GM12878 (cell line): ENCODE measurements at regions not wholly inside any gene's neighbourhood (a gene's known extent, or its start where the extent isn't known, plus 50 kb on each side); places are given as distances from the start of the nearest gene placed in this dataset.

Source experiments
- BHLHE40 ChIP-seq, 2 experiments: fragments of 450-650 bp in 1 of 2; IDR thresholded peaks; 2 replicates each; pipeline ENCODE4 v1.6.1; 2011 to 2017; ENCODE audit warnings: low read depth in 2 of 2, borderline replicate concordance in 1 of 2, improper control_type of control experiment in 1 of 2, low read length in 1 of 2, mild to moderate bottlenecking in 1 of 2
- NBN ChIP-seq: fragments of 450-650 bp; IDR thresholded peaks from 2 replicates; pipeline ENCODE4 v1.6.1; 2016
- NFIC ChIP-seq: IDR thresholded peaks from 2 replicates; pipeline ENCODE4 v1.6.1; 2012; ENCODE audit warnings: low read depth, mild to moderate bottlenecking, inconsistent platforms, low read length, moderate library complexity
- PML ChIP-seq: IDR thresholded peaks from 2 replicates; pipeline ENCODE4 v1.6.1; 2012; ENCODE audit warnings: low read length, inconsistent platforms
- POU2F2 ChIP-seq: IDR thresholded peaks from 3 replicates; pipeline ENCODE4 v1.6.1; 2011; ENCODE audit warnings: low read depth, mild to moderate bottlenecking, low read length, borderline replicate concordance
- RELA ChIP-seq: fragments of 450-650 bp; IDR thresholded peaks from 2 replicates; pipeline ENCODE4 v1.8.0; 2014; ENCODE audit warnings: borderline replicate concordance; ENCODE audit not compliant: partially characterized antibody
- SIN3A ChIP-seq: IDR thresholded peaks from 2 replicates; pipeline ENCODE4 v1.6.1; 2012; ENCODE audit warnings: low read depth, low read length, improper control_type of control experiment
- TCF3 ChIP-seq: IDR thresholded peaks from 2 replicates; pipeline ENCODE4 v1.6.1; 2012; ENCODE audit warnings: low read depth, mild to moderate bottlenecking, low read length, borderline replicate concordance; ENCODE audit not compliant: insufficient read depth
- YY1 ChIP-seq: IDR thresholded peaks from 2 replicates; pipeline ENCODE4 v1.6.1; 2011; ENCODE audit warnings: low read depth, mild to moderate bottlenecking, low read length
- TF ChIP-seq, protein P1 (sequence below): fragments of 450-650 bp; IDR thresholded peaks from 2 replicates; pipeline ENCODE4 v1.6.1; 2017; ENCODE audit warnings: mild to moderate bottlenecking
- TF ChIP-seq, protein P2 (sequence below), 3 experiments: IDR thresholded peaks in 2 of 3; conservative IDR thresholded peaks in 1 of 3; 2 replicates each; pipeline ENCODE4 v1.5.1; 2011; ENCODE audit warnings: low read depth in 3 of 3, low read length in 3 of 3, mild to moderate bottlenecking in 3 of 3, control low read depth in 2 of 3, moderate library complexity in 2 of 3, inconsistent platforms in 1 of 3, mixed read lengths in 1 of 3; ENCODE audit not compliant: control insufficient read depth in 2 of 3, insufficient read depth in 1 of 3; ENCODE audit errors: extremely low read depth in 1 of 3

DNA sequence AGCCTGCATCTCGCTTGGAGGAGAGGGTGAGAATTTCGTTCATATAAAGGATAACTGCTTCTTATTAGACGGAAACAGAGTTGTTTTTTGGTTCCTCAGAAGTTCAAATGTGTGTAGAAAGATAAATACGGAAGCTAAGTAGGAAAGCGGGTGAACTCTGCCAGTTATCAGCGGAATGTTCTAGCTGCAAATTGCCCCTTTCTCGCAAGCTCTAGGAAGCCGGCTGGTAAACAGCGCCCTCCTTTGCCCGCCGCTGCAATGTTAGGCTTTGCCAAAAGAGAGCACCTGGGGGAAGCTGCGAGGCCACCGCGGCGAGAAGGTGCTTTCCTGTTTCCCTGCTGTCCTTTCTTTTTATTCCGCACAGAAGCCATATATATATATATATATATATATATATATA, 67.0 kb downstream of the IGLL5 start (continued):
- TF ChIP-seq NFIC (0 out of 2 replicates have a peak, but pooled peaks have one; percentile 6), SIN3A (no peak), POU2F2 (peak; percentile 60; the same call in 1 of the 3 replicates), NBN (peak; percentile 69), PML (no peak), BHLHE40 (IDR thresholded peaks at IDR 0.05; ENCODE audit: borderline replicate concordance in 1 of 2, low read depth in 2 of 2, low read length in 1 of 2) (0 out of 4 replicates have a peak, but pooled peaks of 1 of the 2 experiments have one; percentile 20), TCF3 (peak; percentile 51; the same call in 1 of the 2 replicates), YY1 (peak; percentile 57; the same call in 1 of the 2 replicates), RELA (peak; percentile 42)
- TF ChIP-seq, protein P1, sequence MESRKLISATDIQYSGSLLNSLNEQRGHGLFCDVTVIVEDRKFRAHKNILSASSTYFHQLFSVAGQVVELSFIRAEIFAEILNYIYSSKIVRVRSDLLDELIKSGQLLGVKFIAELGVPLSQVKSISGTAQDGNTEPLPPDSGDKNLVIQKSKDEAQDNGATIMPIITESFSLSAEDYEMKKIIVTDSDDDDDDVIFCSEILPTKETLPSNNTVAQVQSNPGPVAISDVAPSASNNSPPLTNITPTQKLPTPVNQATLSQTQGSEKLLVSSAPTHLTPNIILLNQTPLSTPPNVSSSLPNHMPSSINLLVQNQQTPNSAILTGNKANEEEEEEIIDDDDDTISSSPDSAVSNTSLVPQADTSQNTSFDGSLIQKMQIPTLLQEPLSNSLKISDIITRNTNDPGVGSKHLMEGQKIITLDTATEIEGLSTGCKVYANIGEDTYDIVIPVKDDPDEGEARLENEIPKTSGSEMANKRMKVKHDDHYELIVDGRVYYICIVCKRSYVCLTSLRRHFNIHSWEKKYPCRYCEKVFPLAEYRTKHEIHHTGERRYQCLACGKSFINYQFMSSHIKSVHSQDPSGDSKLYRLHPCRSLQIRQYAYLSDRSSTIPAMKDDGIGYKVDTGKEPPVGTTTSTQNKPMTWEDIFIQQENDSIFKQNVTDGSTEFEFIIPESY: no peak
- TF ChIP-seq, protein P2, sequence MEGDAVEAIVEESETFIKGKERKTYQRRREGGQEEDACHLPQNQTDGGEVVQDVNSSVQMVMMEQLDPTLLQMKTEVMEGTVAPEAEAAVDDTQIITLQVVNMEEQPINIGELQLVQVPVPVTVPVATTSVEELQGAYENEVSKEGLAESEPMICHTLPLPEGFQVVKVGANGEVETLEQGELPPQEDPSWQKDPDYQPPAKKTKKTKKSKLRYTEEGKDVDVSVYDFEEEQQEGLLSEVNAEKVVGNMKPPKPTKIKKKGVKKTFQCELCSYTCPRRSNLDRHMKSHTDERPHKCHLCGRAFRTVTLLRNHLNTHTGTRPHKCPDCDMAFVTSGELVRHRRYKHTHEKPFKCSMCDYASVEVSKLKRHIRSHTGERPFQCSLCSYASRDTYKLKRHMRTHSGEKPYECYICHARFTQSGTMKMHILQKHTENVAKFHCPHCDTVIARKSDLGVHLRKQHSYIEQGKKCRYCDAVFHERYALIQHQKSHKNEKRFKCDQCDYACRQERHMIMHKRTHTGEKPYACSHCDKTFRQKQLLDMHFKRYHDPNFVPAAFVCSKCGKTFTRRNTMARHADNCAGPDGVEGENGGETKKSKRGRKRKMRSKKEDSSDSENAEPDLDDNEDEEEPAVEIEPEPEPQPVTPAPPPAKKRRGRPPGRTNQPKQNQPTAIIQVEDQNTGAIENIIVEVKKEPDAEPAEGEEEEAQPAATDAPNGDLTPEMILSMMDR (IDR thresholded peaks at IDR 0.05 in 2 of 3, conservative IDR thresholded peaks at IDR 0.05 in 1 of 3; ENCODE audit: control insufficient read depth in 2 of 3, extremely low read depth in 1 of 3, insufficient read depth in 1 of 3, low read depth in 3 of 3, low read length in 3 of 3): peak; percentile 79 to 95 (median 86)
- TF ChIP-seq, all 136 proteins: peak for 17
